Liver (tissue), 7 donors: ENCODE measurements at regions not wholly inside any gene's neighbourhood (a gene's known extent, or its start where the extent isn't known, plus 50 kb on each side); places are given as distances from the start of the nearest gene placed in this dataset.

ENCODE experiments used
- DNase-seq: peaks from one replicate; pipeline ENCODE4 v3.0.0-alpha.2; 2017; ENCODE audit warnings: low spot score
- H3K27ac ChIP-seq, 2 donors: one replicate each; pipeline ENCODE4 v1.7.0; 2013; ENCODE audit warnings: inconsistent platforms in 2 of 2, low read length in 2 of 2, control low read depth in 1 of 2, low read depth in 1 of 2, mild to moderate bottlenecking in 1 of 2
- H3K27me3 ChIP-seq, 4 donors: one replicate each; pipeline versions ENCODE4 v1.6.1 to v1.7.0; 2013; ENCODE audit warnings: low read length in 3 of 4, inconsistent platforms in 1 of 4, mild to moderate bottlenecking in 1 of 4, moderate library complexity in 1 of 4; ENCODE audit not compliant: control insufficient read depth in 4 of 4, insufficient read depth in 4 of 4
- H3K36me3 ChIP-seq, 4 donors: one replicate each; pipeline versions ENCODE4 v1.6.1 to v1.7.0; 2013; ENCODE audit warnings: low read length in 3 of 4, mild to moderate bottlenecking in 3 of 4, low read depth in 1 of 4, moderate library complexity in 1 of 4; ENCODE audit not compliant: control insufficient read depth in 4 of 4, insufficient read depth in 3 of 4
- H3K4me1 ChIP-seq, 4 donors: one replicate each; pipeline versions ENCODE4 v1.6.1 to v1.7.0; 2013; ENCODE audit warnings: low read length in 3 of 4, mild to moderate bottlenecking in 3 of 4, moderate library complexity in 1 of 4; ENCODE audit not compliant: control insufficient read depth in 4 of 4, insufficient read depth in 4 of 4
- H3K4me3 ChIP-seq, 3 donors: one replicate each; pipeline versions ENCODE4 v1.6.1 to v1.7.0; 2013; ENCODE audit warnings: low read length in 3 of 3, control low read depth in 1 of 3, low read depth in 1 of 3, mild to moderate bottlenecking in 1 of 3
- H3K9ac ChIP-seq, 2 donors: one replicate each; pipeline ENCODE4 v1.7.0; 2013; ENCODE audit warnings: low read length in 2 of 2, mild to moderate bottlenecking in 2 of 2, moderate library complexity in 2 of 2, control low read depth in 1 of 2, low read depth in 1 of 2
- H3K9me3 ChIP-seq, 4 donors: one replicate each; pipeline versions ENCODE4 v1.6.1 to v1.7.0; 2013; ENCODE audit warnings: low read length in 3 of 4; ENCODE audit not compliant: control insufficient read depth in 4 of 4
- EGR1 ChIP-seq, 2 donors: IDR thresholded peaks; 2 replicates each; pipeline ENCODE4 v1.6.1; 2016 to 2018; ENCODE audit warnings: antibody characterized with exemption in 2 of 2, low read depth in 2 of 2
- FOXA1 ChIP-seq: IDR thresholded peaks from 2 replicates; pipeline ENCODE4 v1.6.1; 2016; ENCODE audit warnings: antibody characterized with exemption
- FOXA2 ChIP-seq: IDR thresholded peaks from 2 replicates; pipeline ENCODE4 v1.6.1; 2016; ENCODE audit warnings: antibody characterized with exemption
- GABPA ChIP-seq, 2 donors: IDR thresholded peaks in 1 of 2; conservative IDR thresholded peaks in 1 of 2; 2 replicates each; pipeline ENCODE4 v1.6.1; 2016; ENCODE audit warnings: antibody characterized with exemption in 2 of 2, mild to moderate bottlenecking in 1 of 2, moderate library complexity in 1 of 2
- HNF4A ChIP-seq, 2 donors: conservative IDR thresholded peaks; 2 replicates each; pipeline ENCODE4 v1.6.1; 2016; ENCODE audit warnings: antibody characterized with exemption in 2 of 2, mild to moderate bottlenecking in 2 of 2
- HNF4G ChIP-seq: IDR thresholded peaks from 2 replicates; pipeline ENCODE4 v1.6.1; 2016; ENCODE audit warnings: antibody characterized with exemption
- JUND ChIP-seq, 2 donors: IDR thresholded peaks; 2 replicates each; pipeline ENCODE4 v1.6.1; 2016; ENCODE audit warnings: antibody characterized with exemption in 2 of 2
- NR2F2 ChIP-seq: IDR thresholded peaks from 2 replicates; pipeline ENCODE4 v1.6.1; 2016; ENCODE audit warnings: antibody characterized with exemption
- RAD21 ChIP-seq, 2 donors: IDR thresholded peaks; 2 replicates each; pipeline ENCODE4 v1.6.1; 2016; ENCODE audit warnings: antibody characterized with exemption in 2 of 2, mild to moderate bottlenecking in 2 of 2
- REST ChIP-seq: IDR thresholded peaks from 2 replicates; pipeline ENCODE4 v1.6.1; 2016; ENCODE audit warnings: antibody characterized with exemption, mild to moderate bottlenecking
- RXRA ChIP-seq, 2 donors: IDR thresholded peaks; 2 replicates each; pipeline ENCODE4 v1.6.1; 2017 to 2018; ENCODE audit warnings: antibody characterized with exemption in 2 of 2, mild to moderate bottlenecking in 1 of 2
- SP1 ChIP-seq: IDR thresholded peaks from 2 replicates; pipeline ENCODE4 v1.6.1; 2018; ENCODE audit warnings: antibody characterized with exemption, mild to moderate bottlenecking
- TAF1 ChIP-seq: conservative IDR thresholded peaks from 2 replicates; pipeline ENCODE4 v1.6.1; 2016; ENCODE audit warnings: antibody characterized with exemption, mild to moderate bottlenecking
- YY1 ChIP-seq: IDR thresholded peaks from 2 replicates; pipeline ENCODE4 v1.6.1; 2016; ENCODE audit warnings: antibody characterized with exemption, mild to moderate bottlenecking
- ZBTB33 ChIP-seq: IDR thresholded peaks from 2 replicates; pipeline ENCODE4 v1.6.1; 2016; ENCODE audit warnings: antibody characterized with exemption
- WGBS: extraction: QIAGEN DNeasy Blood & Tissue Kit; methylation state at CpG from one replicate; pipeline ENCODE4 v1.1.7; 2013; 5-methylcytosine and 5-hydroxymethylcytosine counted together
- TF ChIP-seq, protein P1 (sequence below): IDR thresholded peaks from 2 replicates; pipeline ENCODE4 v1.6.1; 2016; ENCODE audit warnings: antibody characterized with exemption
- TF ChIP-seq, protein P2 (sequence below): IDR thresholded peaks from 2 replicates; pipeline ENCODE4 v1.6.1; 2016; ENCODE audit warnings: antibody characterized with exemption
- donor health status: healthy.
- donor health status: healthy.
- donor health status: healthy.
- donor health status: healthy.

GRCh38 chr17:73990290-73990689 lies 213.2 kb upstream of the RPL38 start:
- Histone ChIP-seq H3K9me3 (no peaks in the 10 kb centered on the region), H3K4me3 (no peak overlapping the region), H3K9ac (no peak overlapping the region), H3K27me3 (peaks cover 0 to 6% (median 0%) of the 10 kb centered on the region in 4 donors), H3K4me1 (no peaks in the 10 kb centered on the region), H3K27ac (no peak overlapping the region), H3K36me3 (no peaks in the 10 kb centered on the region)
- no peak for DNase-seq
- 86% methylated on average over 7 of the region's 7 CpGs for WGBS
- TF ChIP-seq EGR1 (IDR thresholded peaks at IDR 0.05; ENCODE audit: low read depth in 2 of 2), result no peak
- no peak for TF ChIP-seq JUND (IDR thresholded peaks at IDR 0.05)
- no peak for TF ChIP-seq HNF4A (conservative IDR thresholded peaks at IDR 0.05)
- TF ChIP-seq RXRA (IDR thresholded peaks at IDR 0.05), result no peak
- TF ChIP-seq REST, result no peak
- TF ChIP-seq, protein P1, sequence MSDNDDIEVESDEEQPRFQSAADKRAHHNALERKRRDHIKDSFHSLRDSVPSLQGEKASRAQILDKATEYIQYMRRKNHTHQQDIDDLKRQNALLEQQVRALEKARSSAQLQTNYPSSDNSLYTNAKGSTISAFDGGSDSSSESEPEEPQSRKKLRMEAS, result no peak
- no peak for TF ChIP-seq FOXA1
- no peak for TF ChIP-seq ZBTB33
- TF ChIP-seq YY1, result no peak
- no peak for TF ChIP-seq NR2F2
- no peak for TF ChIP-seq FOXA2
- TF ChIP-seq RAD21 (IDR thresholded peaks at IDR 0.05), result no peak
- no peak for TF ChIP-seq GABPA (IDR thresholded peaks at IDR 0.05 in 1 of 2, conservative IDR thresholded peaks at IDR 0.05 in 1 of 2)
- TF ChIP-seq SP1, result no peak
- TF ChIP-seq TAF1, result no peak
- TF ChIP-seq, protein P2, sequence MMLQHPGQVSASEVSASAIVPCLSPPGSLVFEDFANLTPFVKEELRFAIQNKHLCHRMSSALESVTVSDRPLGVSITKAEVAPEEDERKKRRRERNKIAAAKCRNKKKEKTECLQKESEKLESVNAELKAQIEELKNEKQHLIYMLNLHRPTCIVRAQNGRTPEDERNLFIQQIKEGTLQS, result no peak
- TF ChIP-seq HNF4G, result no peak

DNA sequence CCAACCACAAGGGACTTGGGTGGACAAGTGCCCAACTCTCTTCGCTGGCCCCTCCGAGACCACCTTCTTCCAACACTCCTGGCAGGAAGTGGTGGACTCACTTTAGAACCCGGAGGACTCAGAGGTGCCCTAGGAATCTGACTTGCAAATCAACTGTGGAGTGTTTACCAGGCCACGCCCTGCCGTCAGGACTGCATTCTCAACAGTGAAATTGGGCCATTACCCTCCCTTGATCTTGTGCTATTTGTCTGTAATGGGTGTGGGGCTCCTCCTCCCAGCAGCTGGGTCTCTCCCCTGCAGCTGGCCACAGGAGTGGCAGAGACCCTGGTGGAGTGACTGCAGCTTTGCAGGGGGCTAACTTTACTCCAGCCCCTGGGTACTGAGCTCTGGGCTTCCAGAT lies 212.2 kb upstream of the RPL38 start:
- no peak for DNase-seq
- peaks cover 0 to 6% (median 1%) of the 10 kb centered on the region in 4 donors for H3K27me3 ChIP-seq
- TF ChIP-seq, protein P2, result no peak
- no peak for TF ChIP-seq NR2F2
- 59% methylated on average over 5 of the region's 5 CpGs for WGBS
- no peaks in the 10 kb centered on the region for H3K36me3 ChIP-seq
- H3K9ac ChIP-seq, result no peak overlapping the region
- no peaks in the 10 kb centered on the region for H3K4me1 ChIP-seq
- H3K4me3 ChIP-seq, result no peak overlapping the region
- H3K9me3 ChIP-seq, result no peaks in the 10 kb centered on the region
- no peak overlapping the region for H3K27ac ChIP-seq
